Kidney glomerular epithelial cell (primary cell): ENCODE measurements at regions not wholly inside any gene's neighbourhood (a gene's known extent, or its start where the extent isn't known, plus 50 kb on each side); places are given as distances from the start of the nearest gene placed in this dataset.
"Not testable (repeated sequence)": the region's sequence is repeated elsewhere in the genome, so short reads cannot be mapped to it uniquely, and the experiment has no call there.

Experiments used
- DNase-seq: peaks from one replicate; lab custom pipeline; 2025; lab: John Stamatoyannopoulos, UW

- no peak for DNase-seq
Observed at GRCh38 chr18:38576349-38576748, 1010.8 kb upstream of the CELF4 start.

- no peak for DNase-seq
Observed at GRCh38 chr18:38575648-38576047, 1010.0 kb upstream of the CELF4 start.

GRCh38 chr18:38575023-38575422, 1009.4 kb upstream of the CELF4 start:
- DNase-seq: no peak

GRCh38 chr18:38572554-38573111, 1007.0 kb upstream of the CELF4 start:
- DNase-seq: no peak

- no peak for DNase-seq
Observed at GRCh38 chr18:38571651-38572050, 1006.1 kb upstream of the CELF4 start.

- no peak for DNase-seq
Observed at GRCh38 chr18:38565513-38565912, 999.9 kb upstream of the CELF4 start.

GRCh38 chr18:38563396-38563980, 997.9 kb upstream of the CELF4 start:
- DNase-seq: no peak

- DNase-seq: no peak
Observed at GRCh38 chr18:38557006-38557405, 991.4 kb upstream of the CELF4 start.

GRCh38 chr18:38552732-38553321, 987.2 kb upstream of the CELF4 start:
- DNase-seq: no peak

- DNase-seq: no peak
Observed at GRCh38 chr18:38551881-38552280, 986.3 kb upstream of the CELF4 start.

GRCh38 chr18:38545071-38545470, 979.5 kb upstream of the CELF4 start:
- no peak for DNase-seq

- DNase-seq: no peak
Observed at GRCh38 chr18:38539856-38540255, 974.3 kb upstream of the CELF4 start.

- DNase-seq: no peak
Observed at GRCh38 chr18:38539371-38539770, 973.8 kb upstream of the CELF4 start.

GRCh38 chr18:38534073-38534472, 968.5 kb upstream of the CELF4 start:
- no peak for DNase-seq

GRCh38 chr18:38526922-38527321, 961.3 kb upstream of the CELF4 start:
- no peak for DNase-seq

- no peak for DNase-seq
Observed at GRCh38 chr18:38525039-38525438, 959.4 kb upstream of the CELF4 start.

GRCh38 chr18:38520786-38521185, 955.2 kb upstream of the CELF4 start:
- DNase-seq: no peak

- DNase-seq: no peak
Observed at GRCh38 chr18:38502539-38502938, 936.9 kb upstream of the CELF4 start.

GRCh38 chr18:38497266-38497665, 931.7 kb upstream of the CELF4 start:
- no peak for DNase-seq

- no peak for DNase-seq
Observed at GRCh38 chr18:38496222-38496793, 930.7 kb upstream of the CELF4 start.

- no peak for DNase-seq
Observed at GRCh38 chr18:38494065-38494464, 928.5 kb upstream of the CELF4 start.

GRCh38 chr18:38491195-38491594, 925.6 kb upstream of the CELF4 start:
- no peak for DNase-seq

GRCh38 chr18:38489721-38490120, 924.1 kb upstream of the CELF4 start:
- not testable (repeated sequence) for DNase-seq

GRCh38 chr18:38487521-38487920, 921.9 kb upstream of the CELF4 start:
- DNase-seq: no peak
